ENCODE measurements at regions not wholly inside any gene's neighbourhood (a gene's known extent, or its start where the extent isn't known, plus 50 kb on each side); places are given as distances from the start of the nearest gene placed in this dataset.

DNA sequence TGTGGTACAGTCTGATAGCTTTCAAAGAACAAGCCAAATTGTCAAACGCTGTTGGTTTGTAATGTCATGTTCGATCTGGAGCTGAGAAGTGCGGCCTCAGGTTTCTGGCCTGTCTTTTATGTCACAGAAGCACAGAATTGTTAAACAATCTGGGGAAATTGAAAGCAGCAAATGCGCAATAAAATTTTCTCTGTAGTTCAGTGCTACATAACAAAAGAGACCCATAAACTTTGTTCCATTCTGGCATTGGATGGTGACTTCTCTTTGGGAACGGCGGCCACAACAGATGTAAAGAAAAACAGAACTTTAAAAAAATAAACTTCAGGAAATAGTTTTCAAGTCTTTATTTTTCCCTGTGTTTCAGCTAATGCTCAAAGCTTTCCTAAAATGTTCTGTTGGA is 106.9 kb downstream of the PRL start:
- no peaks in the 10 kb centered on the region for H3K36me3 ChIP-seq (replicated peaks)
- H3K4me3 ChIP-seq (ENCODE audit: low read depth, low read length): no peak overlapping the region
- in situ Hi-C loops (cut with HindIII; ENCODE audit: low pct_ligation_motif_present, low sequenced_read_pairs): no loop called here
- TF ChIP-seq, protein P1, sequence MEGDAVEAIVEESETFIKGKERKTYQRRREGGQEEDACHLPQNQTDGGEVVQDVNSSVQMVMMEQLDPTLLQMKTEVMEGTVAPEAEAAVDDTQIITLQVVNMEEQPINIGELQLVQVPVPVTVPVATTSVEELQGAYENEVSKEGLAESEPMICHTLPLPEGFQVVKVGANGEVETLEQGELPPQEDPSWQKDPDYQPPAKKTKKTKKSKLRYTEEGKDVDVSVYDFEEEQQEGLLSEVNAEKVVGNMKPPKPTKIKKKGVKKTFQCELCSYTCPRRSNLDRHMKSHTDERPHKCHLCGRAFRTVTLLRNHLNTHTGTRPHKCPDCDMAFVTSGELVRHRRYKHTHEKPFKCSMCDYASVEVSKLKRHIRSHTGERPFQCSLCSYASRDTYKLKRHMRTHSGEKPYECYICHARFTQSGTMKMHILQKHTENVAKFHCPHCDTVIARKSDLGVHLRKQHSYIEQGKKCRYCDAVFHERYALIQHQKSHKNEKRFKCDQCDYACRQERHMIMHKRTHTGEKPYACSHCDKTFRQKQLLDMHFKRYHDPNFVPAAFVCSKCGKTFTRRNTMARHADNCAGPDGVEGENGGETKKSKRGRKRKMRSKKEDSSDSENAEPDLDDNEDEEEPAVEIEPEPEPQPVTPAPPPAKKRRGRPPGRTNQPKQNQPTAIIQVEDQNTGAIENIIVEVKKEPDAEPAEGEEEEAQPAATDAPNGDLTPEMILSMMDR (IDR thresholded peaks at IDR 0.05; ENCODE audit: low read depth, low read length, missing control alignments): no peak
- no peaks in the 10 kb centered on the region for H3K27me3 ChIP-seq (replicated peaks)
- H3K27ac ChIP-seq: no peak overlapping the region
- no peak for DNase-seq

DNA sequence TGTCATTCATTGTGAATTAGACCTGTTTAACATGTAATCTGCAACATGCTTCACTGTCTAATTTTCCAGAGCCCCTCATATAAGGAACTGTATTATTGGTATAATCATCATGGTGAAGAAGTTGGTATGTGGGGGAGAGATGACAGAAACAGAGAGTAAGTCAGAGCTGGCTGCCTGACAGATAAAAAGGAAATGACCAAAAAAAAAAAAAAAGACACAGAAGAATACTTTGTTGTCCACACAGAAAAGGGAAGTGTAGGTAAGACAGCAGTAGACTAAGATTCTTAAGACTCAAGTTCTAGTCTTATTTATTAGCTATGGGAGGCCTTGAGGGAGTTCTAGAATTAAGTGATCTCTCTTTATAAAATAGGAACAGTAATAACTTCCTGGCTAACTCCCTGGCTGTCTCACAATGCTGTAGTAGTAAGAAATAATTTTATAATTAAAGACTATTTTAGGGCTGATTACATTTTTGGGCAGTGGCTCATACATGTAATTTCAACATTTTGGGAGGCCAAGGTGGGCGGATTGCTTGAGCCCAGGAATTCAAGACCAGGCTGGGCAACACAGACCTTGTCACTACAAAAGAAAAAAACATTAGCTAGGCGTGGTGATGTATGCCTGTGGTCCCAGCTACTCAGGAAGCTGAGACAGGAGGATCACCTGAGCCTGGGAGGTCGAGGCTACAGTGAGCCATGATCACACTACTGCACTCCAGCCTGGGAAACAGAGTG is 102.5 kb downstream of the PRL start:
- in situ Hi-C loops (cut with HindIII; ENCODE audit: low pct_ligation_motif_present, low sequenced_read_pairs): no loop called here
- Histone ChIP-seq H3K27ac (no peak overlapping the region), H3K4me3 (ENCODE audit: low read depth, low read length) (no peak overlapping the region), H3K36me3 (replicated peaks) (no peaks in the 10 kb centered on the region), H3K27me3 (replicated peaks) (no peaks in the 10 kb centered on the region)
- no peak for DNase-seq
- TF ChIP-seq, protein P1 (IDR thresholded peaks at IDR 0.05; ENCODE audit: low read depth, low read length, missing control alignments): no peak

DNA sequence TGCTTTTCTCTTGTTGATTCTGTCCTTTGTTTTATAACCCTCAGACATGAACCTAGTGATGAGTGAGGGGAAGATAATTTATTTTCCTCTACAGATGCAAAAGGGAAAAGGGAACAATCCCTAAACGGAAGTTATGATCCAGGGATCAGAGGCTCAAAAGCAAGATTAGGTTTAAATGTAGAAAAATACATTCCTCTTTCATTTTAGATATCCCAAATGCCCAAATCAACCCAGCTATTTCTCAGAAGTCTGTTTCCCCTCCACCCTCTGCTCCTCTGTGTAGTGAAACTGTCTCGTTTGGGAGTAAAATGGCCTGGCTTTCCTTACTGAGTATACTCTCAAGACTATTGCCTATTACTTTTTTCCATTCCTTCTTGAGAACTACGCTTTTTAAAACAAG is 97.1 kb downstream of the PRL start:
- Histone ChIP-seq H3K27me3 (replicated peaks) (no peaks in the 10 kb centered on the region), H3K27ac (no peak overlapping the region), H3K36me3 (replicated peaks) (no peaks in the 10 kb centered on the region), H3K4me3 (ENCODE audit: low read depth, low read length) (no peak overlapping the region)
- DNase-seq: no peak
- TF ChIP-seq, protein P1 (IDR thresholded peaks at IDR 0.05; ENCODE audit: low read depth, low read length, missing control alignments): no peak
- in situ Hi-C loops (cut with HindIII; ENCODE audit: low pct_ligation_motif_present, low sequenced_read_pairs): no loop called here

DNA sequence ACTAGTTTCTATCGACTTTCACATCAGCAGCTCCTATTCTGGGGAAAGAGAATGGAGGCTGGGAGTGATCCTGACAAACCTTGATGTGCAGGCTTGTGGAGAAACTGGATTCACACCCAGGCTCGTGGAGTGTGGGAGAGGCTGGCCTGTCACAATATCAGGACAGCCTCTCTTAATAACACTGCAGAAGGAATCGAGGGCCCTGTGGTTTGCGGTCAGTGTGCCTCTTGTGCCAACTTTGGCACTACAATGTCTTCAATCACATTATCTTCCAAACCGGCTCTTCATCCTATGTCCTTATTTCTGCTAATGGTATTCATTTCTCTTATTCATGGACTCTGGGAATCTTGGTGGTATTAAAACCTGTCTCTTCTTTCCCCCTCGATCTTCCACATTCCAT is 92.7 kb downstream of the PRL start:
- Histone ChIP-seq H3K4me3 (ENCODE audit: low read depth, low read length) (no peak overlapping the region), H3K27me3 (replicated peaks) (no peaks in the 10 kb centered on the region), H3K27ac (no peak overlapping the region), H3K36me3 (replicated peaks) (no peaks in the 10 kb centered on the region)
- TF ChIP-seq, protein P1 (IDR thresholded peaks at IDR 0.05; ENCODE audit: low read depth, low read length, missing control alignments): no peak
- DNase-seq: no peak
- in situ Hi-C loops (cut with HindIII; ENCODE audit: low pct_ligation_motif_present, low sequenced_read_pairs): no loop called here

DNA sequence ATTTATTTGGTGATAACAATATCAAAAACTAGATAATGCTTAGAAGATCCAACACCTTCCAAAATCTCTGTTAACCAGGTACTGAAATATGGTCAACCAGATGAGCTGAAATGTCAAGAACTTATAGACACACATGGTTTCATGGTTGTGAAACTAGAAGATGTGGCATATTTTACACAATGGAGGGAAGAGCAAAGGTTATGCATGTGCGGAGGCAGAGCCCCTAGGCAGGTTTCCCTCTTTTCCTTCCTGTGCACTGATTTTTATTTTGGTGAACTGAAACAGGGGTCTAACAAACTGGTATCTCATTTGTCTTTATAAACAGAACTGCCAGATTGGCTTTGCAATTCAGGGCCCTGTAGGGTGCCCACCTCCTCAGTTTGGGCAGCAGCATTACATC is 91.6 kb downstream of the PRL start:
- TF ChIP-seq, protein P1 (IDR thresholded peaks at IDR 0.05; ENCODE audit: low read depth, low read length, missing control alignments): no peak
- no peak for DNase-seq
- H3K4me3 ChIP-seq (ENCODE audit: low read depth, low read length): no peak overlapping the region
- H3K27ac ChIP-seq: no peak overlapping the region
- no peaks in the 10 kb centered on the region for H3K36me3 ChIP-seq (replicated peaks)
- in situ Hi-C loops (cut with HindIII; ENCODE audit: low pct_ligation_motif_present, low sequenced_read_pairs): no loop called here
- H3K27me3 ChIP-seq (replicated peaks): no peaks in the 10 kb centered on the region

DNA sequence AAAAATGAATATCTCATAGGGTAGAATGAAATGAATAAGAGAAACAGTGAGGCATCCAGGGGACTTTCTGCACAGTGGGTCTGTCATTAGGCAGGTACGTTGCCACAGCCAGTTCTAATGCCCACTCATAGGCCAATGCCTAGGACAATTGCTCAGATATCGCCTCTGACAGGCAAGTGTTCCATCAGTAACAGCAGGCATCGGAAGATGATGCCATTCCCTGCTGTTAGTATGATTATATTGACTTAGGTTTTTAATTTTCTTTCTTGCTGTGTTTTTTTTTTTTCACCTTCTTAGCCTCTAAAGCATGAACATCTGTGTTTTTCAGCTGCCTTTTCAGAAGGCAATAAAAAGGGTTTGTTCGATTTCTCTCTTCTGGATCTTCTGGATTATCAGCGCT is 90.7 kb downstream of the PRL start:
- H3K4me3 ChIP-seq (ENCODE audit: low read depth, low read length): no peak overlapping the region
- TF ChIP-seq, protein P1 (IDR thresholded peaks at IDR 0.05; ENCODE audit: low read depth, low read length, missing control alignments): no peak
- DNase-seq: no peak
- no peak overlapping the region for H3K27ac ChIP-seq
- H3K27me3 ChIP-seq (replicated peaks): no peaks in the 10 kb centered on the region
- H3K36me3 ChIP-seq (replicated peaks): no peaks in the 10 kb centered on the region
- in situ Hi-C loops (cut with HindIII; ENCODE audit: low pct_ligation_motif_present, low sequenced_read_pairs): no loop called here

All from brain microvascular endothelial cell (primary cell).